Mucosa of gallbladder (tissue), 1 donor: ENCODE measurements at regions not wholly inside any gene's neighbourhood (a gene's known extent, or its start where the extent isn't known, plus 50 kb on each side); places are given as distances from the start of the nearest gene placed in this dataset.

ENCODE experiments used
- DNase-seq: peaks from one replicate; pipeline ENCODE4 v3.0.0-alpha.2; 2020; ENCODE audit warnings: low spot score
- donor health status: DM: no; HTN: no; CAD: no.

GRCh38 chr9:95623640-95624039, 106.9 kb upstream of the PTCH1 start:
- no peak for DNase-seq

GRCh38 chr9:95620722-95621121, 104.0 kb upstream of the PTCH1 start:
- DNase-seq, result no peak

GRCh38 chr9:95620314-95620713, 103.5 kb upstream of the PTCH1 start:
- no peak for DNase-seq

- DNase-seq, result no peak
Observed at GRCh38 chr9:95615246-95615645, 98.5 kb upstream of the PTCH1 start.

GRCh38 chr9:95613670-95614069, 96.9 kb upstream of the PTCH1 start:
- DNase-seq, result no peak

- DNase-seq, result no peak
Observed at GRCh38 chr9:95611354-95611753, 94.6 kb upstream of the PTCH1 start.

GRCh38 chr9:95610006-95610785, 93.4 kb upstream of the PTCH1 start:
- no peak for DNase-seq

- no peak for DNase-seq
Observed at GRCh38 chr9:95609426-95609825, 92.7 kb upstream of the PTCH1 start.

GRCh38 chr9:95608341-95608740, 91.6 kb upstream of the PTCH1 start:
- no peak for DNase-seq

- DNase-seq, result no peak
Observed at GRCh38 chr9:95607507-95607906, 90.7 kb upstream of the PTCH1 start.

GRCh38 chr9:95606489-95607350, 89.9 kb upstream of the PTCH1 start:
- no peak for DNase-seq

GRCh38 chr9:95605816-95606488, 89.2 kb upstream of the PTCH1 start:
- no peak for DNase-seq

GRCh38 chr9:95605101-95605500, 88.3 kb upstream of the PTCH1 start:
- DNase-seq, result peak; percentile 45

- DNase-seq, result no peak
Observed at GRCh38 chr9:95598236-95598635, 81.5 kb upstream of the PTCH1 start.

- DNase-seq, result no peak
Observed at GRCh38 chr9:95595721-95596295, 79.0 kb upstream of the PTCH1 start.

GRCh38 chr9:95592931-95593330, 76.2 kb upstream of the PTCH1 start:
- DNase-seq, result no peak

GRCh38 chr9:95588724-95589588, 72.2 kb upstream of the PTCH1 start:
- DNase-seq, result no peak

GRCh38 chr9:95587021-95587964, 70.5 kb upstream of the PTCH1 start:
- DNase-seq, result no peak

GRCh38 chr9:95586326-95586725, 69.6 kb upstream of the PTCH1 start:
- no peak for DNase-seq

GRCh38 chr9:95585824-95586223, 69.1 kb upstream of the PTCH1 start:
- DNase-seq, result no peak
